ENCODE measurements at regions not wholly inside any gene's neighbourhood (a gene's known extent, or its start where the extent isn't known, plus 50 kb on each side); places are given as distances from the start of the nearest gene placed in this dataset.

DNA sequence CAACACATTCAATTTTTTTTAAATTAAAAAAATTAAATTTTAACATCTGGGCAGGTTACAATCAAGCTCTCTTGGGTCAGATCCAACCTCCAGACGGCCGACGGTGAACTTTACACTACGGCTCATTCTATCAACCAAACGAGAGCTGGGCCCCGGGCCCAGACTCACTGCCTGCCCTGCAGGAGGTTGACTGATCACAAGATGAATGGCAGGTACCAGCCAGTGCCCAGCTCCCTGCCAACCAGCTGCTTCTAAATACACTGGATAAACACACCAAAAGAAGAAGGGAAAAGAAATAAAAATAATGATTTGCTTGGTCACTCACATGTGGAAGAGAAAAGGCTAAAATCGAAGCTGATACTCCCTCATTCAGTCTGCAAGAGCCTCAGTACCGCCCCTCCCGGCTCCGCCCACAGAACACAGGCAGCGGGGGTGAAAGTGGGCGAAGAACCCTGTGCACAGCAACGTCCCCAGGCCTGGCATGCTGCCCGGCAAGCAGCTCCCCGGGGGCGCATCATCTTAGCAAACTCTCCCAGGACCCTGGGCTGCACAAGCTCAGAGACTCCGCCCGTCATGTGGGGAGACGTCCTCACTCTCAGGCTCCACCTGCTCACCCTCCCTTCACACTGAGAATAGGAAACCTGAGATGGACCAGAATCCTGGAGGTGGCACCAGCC, 303.4 kb downstream of the SHANK2 start:
- TF ChIP-seq, protein P1, sequence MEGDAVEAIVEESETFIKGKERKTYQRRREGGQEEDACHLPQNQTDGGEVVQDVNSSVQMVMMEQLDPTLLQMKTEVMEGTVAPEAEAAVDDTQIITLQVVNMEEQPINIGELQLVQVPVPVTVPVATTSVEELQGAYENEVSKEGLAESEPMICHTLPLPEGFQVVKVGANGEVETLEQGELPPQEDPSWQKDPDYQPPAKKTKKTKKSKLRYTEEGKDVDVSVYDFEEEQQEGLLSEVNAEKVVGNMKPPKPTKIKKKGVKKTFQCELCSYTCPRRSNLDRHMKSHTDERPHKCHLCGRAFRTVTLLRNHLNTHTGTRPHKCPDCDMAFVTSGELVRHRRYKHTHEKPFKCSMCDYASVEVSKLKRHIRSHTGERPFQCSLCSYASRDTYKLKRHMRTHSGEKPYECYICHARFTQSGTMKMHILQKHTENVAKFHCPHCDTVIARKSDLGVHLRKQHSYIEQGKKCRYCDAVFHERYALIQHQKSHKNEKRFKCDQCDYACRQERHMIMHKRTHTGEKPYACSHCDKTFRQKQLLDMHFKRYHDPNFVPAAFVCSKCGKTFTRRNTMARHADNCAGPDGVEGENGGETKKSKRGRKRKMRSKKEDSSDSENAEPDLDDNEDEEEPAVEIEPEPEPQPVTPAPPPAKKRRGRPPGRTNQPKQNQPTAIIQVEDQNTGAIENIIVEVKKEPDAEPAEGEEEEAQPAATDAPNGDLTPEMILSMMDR (IDR thresholded peaks at IDR 0.05; ENCODE audit: insufficient read depth, low read depth, low read length) = no peak
- TF ChIP-seq EZH2 (IDR thresholded peaks at IDR 0.05; ENCODE audit: insufficient read depth, low read length) = no peak
